Mucosa of descending colon (tissue), 3 donors: ENCODE measurements at regions not wholly inside any gene's neighbourhood (a gene's known extent, or its start where the extent isn't known, plus 50 kb on each side); places are given as distances from the start of the nearest gene placed in this dataset.
A peak's percentile ranks its signal among the peaks of the same experiment; 100 is the strongest.

Source experiments
- ATAC-seq: fragments of 200-7000 bp; cut with Tn5 transposase; one replicate; pipeline ENCODE4 v1.9.1; 2020; ENCODE audit warnings: mild to moderate bottlenecking, moderate library complexity
- DNase-seq, 3 donors: peaks; one replicate each; pipeline ENCODE4 v3.0.0-alpha.2; 2020
- H3K36me3 ChIP-seq: fragments of 200-600 bp; one replicate; pipeline ENCODE4 v1.8.0; 2021; ENCODE audit warnings: low read depth, mild to moderate bottlenecking
- H3K4me1 ChIP-seq: fragments of 200-600 bp; one replicate; pipeline ENCODE4 v1.8.0; 2021; ENCODE audit warnings: low read depth, mild to moderate bottlenecking
- H3K4me3 ChIP-seq: fragments of 200-600 bp; one replicate; pipeline ENCODE4 v1.8.0; 2021; ENCODE audit warnings: mild to moderate bottlenecking
- H3K9me3 ChIP-seq: fragments of 200-600 bp; one replicate; pipeline ENCODE4 v1.8.0; 2021; ENCODE audit warnings: mild to moderate bottlenecking
- intact Hi-C, 2 donors: fragments of 100-400 bp; cut with DNase I in 1 of 2; cut with micrococcal nuclease in 1 of 2; formaldehyde crosslinking; loops; one replicate each; pipeline versions ENCODE4 v1.11.0 to v1.11.1; 2022; cut with DNase I, micrococcal nuclease
- TF ChIP-seq, protein P1 (sequence below): fragments of 200-600 bp; IDR thresholded peaks from one replicate; pipeline ENCODE4 v1.8.0; 2022; ENCODE audit warnings: antibody characterized with exemption, mild to moderate bottlenecking
- donor health status: DM: no; HTN: no; CAD: no; lungs with moderate emphysema.
- donor health status: DM: no; HTN: no; CAD: no.
- donor health status: DM: no; HTN: yes; CAD: no.

DNA sequence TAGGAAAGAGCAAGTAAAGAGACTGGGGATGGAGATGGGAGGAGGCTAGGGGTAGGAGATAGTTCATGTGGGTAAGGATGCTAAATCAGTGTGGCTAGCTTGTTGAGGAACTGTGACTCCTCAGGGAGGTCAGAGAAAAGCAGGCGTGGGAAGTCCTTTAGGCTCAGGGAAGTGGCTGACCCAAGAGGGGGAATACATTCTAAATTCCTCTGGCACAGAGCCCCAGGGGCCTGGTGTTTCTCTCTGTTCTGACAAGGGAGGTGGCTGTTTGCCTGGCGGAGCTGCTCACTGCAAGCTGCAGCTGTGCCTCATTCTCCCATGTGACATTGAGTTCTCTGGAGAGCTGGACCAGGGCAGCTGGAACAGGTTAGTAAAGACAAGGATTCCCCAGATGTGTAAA is 152.2 kb upstream of the SLC38A2 start:
- DNase-seq (peak; percentile 51 to 70 (median 53)), ATAC-seq (peak; percentile 58)
- TF ChIP-seq, protein P1, sequence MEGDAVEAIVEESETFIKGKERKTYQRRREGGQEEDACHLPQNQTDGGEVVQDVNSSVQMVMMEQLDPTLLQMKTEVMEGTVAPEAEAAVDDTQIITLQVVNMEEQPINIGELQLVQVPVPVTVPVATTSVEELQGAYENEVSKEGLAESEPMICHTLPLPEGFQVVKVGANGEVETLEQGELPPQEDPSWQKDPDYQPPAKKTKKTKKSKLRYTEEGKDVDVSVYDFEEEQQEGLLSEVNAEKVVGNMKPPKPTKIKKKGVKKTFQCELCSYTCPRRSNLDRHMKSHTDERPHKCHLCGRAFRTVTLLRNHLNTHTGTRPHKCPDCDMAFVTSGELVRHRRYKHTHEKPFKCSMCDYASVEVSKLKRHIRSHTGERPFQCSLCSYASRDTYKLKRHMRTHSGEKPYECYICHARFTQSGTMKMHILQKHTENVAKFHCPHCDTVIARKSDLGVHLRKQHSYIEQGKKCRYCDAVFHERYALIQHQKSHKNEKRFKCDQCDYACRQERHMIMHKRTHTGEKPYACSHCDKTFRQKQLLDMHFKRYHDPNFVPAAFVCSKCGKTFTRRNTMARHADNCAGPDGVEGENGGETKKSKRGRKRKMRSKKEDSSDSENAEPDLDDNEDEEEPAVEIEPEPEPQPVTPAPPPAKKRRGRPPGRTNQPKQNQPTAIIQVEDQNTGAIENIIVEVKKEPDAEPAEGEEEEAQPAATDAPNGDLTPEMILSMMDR, result no peak
- Histone ChIP-seq H3K36me3 (no peaks in the 10 kb centered on the region), H3K4me1 (no peaks in the 10 kb centered on the region), H3K4me3 (no peak overlapping the region), H3K9me3 (no peaks in the 10 kb centered on the region)
- intact Hi-C loops, result no loop called here

DNA sequence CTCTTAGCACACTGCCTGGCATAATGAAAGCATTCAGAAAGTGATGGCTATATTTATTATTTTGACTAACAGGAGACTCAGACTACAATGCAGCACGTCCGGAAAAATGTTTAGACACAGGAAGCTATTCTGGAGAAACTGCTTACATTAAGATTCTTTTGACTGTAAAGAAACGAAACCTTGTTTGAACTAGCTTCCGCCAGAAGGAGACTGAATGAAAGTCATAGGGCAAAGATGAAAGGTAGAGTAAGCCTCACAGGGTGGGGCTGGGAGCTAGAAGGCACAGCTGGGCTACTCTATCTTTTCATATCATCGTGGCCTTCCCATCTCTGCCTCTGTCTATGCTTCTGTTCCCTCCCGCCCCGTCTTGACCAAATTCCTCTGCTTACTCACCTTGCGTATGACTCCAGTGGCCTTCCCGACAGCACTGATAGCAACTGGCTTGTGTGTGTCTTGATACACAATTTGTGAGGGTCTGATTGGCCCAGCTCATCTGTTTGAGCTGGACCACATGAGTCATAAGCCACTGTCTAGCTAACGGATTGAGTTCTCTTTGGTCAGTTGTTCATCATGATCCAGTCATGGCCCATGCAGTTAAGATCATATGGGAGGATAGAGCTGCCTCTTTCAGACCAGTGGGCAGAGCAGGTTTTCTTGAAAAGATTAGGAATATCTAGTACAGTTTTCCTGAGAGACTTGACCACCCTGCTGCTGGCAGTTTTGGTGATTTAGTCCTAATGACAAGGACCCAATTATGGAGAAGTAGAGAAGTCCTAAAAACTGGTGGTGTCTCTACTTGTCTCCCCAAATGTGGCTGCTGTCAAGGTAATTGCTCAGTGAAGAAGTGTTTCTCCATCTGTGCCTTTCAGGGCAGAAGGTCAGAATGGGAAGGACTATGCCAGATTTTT is 151.5 kb upstream of the SLC38A2 start:
- peak; percentile 52 for ATAC-seq
- no peak for DNase-seq
- Histone ChIP-seq H3K36me3 (no peaks in the 10 kb centered on the region), H3K4me1 (no peaks in the 10 kb centered on the region), H3K9me3 (no peaks in the 10 kb centered on the region), H3K4me3 (no peak overlapping the region)
- TF ChIP-seq, protein P1, result no peak
- intact Hi-C loops, result no loop called here

DNA sequence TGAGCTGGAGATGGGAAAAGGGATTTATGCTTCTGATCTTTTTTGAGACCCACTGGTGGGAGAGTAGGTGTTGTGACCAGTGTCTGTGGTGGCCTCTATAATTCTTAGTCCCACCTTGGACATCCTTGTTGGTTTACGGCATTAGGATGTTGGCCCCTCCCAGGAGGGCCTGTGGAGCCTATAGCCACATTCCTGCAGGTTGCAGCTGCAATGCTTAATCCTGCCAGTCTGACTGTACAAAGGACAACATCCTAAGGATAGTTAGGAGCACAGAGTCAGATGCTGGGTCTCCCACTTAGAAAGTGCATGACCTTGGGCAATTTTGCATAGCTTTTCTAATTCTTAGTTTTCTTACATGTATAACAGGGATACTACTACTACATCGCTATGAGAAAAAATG is 150.9 kb upstream of the SLC38A2 start:
- DNase-seq, result no peak
- intact Hi-C loops, result no loop called here
- no peaks in the 10 kb centered on the region for H3K36me3 ChIP-seq
- no peak overlapping the region for H3K4me3 ChIP-seq
- H3K4me1 ChIP-seq, result no peaks in the 10 kb centered on the region
- ATAC-seq, result no peak
- TF ChIP-seq, protein P1, result no peak
- no peaks in the 10 kb centered on the region for H3K9me3 ChIP-seq

DNA sequence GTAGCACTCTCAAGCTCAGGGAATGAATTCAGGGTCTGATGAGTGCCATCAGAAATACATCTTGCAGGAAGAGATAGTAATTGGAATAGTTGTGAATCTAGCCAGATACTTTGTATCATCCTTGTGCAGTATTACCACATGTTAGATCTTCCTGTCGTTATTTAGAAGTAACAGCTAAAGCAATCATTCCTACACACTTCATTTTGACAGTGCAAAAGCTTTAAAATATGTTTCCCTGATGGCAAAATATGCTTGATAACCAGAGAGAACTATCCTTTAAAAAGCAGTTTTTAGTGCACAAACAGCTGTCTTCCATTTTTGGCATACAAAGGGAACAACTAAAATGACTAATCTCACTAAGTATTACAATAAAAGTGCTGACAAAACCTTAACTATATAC is 149.5 kb upstream of the SLC38A2 start:
- Histone ChIP-seq H3K4me1 (no peaks in the 10 kb centered on the region), H3K36me3 (no peaks in the 10 kb centered on the region), H3K9me3 (no peaks in the 10 kb centered on the region), H3K4me3 (no peak overlapping the region)
- DNase-seq (no peak), ATAC-seq (no peak)
- TF ChIP-seq, protein P1, result no peak
- intact Hi-C loops, result no loop called here

DNA sequence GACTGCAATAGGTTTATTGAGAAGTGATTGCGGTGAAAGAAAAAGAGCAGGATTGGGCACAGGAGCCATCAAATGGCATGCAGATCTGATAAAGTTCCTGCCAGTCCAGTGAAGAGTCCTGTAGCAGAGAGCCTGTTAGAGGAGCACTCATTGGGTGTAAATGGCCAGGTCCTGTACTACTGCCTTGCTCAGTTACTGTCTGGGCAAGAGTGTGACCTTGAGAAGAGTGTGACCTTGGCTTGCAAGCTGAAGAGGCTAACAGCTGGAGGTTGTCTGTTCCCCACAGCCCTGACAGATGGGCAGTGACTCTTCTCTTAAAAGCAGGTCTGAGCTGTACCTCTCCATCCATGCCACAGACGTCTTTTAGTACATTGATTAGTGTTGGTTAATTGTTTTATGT is 148.6 kb upstream of the SLC38A2 start:
- intact Hi-C loops, result no loop called here
- Histone ChIP-seq H3K4me3 (no peak overlapping the region), H3K36me3 (no peaks in the 10 kb centered on the region), H3K4me1 (no peaks in the 10 kb centered on the region), H3K9me3 (no peaks in the 10 kb centered on the region)
- no peak for DNase-seq
- TF ChIP-seq, protein P1, result no peak
- no peak for ATAC-seq
